ENCODE measurements at regions not wholly inside any gene's neighbourhood (a gene's known extent, or its start where the extent isn't known, plus 50 kb on each side); places are given as distances from the start of the nearest gene placed in this dataset.

DNA sequence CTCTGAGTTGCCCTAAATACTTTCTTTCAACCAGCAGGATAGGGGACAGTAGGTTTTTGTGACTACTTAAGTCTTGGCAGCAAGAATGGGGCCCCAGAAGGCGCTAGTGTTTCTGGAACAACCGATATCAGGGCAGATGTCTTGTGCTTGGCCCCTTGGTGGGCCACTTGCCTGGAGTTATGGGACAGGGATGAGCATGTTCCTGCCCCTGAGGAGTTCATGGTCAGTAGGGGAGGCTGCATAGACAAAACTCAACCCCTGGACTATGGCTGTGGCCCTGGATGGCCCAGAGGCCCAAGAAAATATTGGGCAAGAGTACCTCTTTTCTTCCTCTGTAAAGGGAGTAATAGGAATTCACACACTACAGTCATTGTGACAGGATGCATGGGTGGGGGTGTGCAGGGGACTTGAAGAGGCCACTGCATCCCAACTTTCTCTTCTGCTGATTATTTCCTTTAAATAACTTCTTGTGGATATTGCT is 57.7 kb upstream of the IGFBP3 start:
- peaks cover 14% of the 10 kb centered on the region for H3K9me3 Mint-ChIP-seq (ENCODE audit: unreplicated experiment)
- no peaks in the 10 kb centered on the region for H3K79me2 ChIP-seq (ENCODE audit: insufficient read depth, low read length)
- no peak overlapping the region for H3K4me3 ChIP-seq (ENCODE audit: insufficient read depth, low read depth, low read length)
- no peaks in the 10 kb centered on the region for H4K20me1 ChIP-seq (ENCODE audit: insufficient read depth, low read length)
- peak overlapping the region; percentile 13 for H2AFZ ChIP-seq (ENCODE audit: low read depth, low read length)
- H3K4me3 Mint-ChIP-seq (ENCODE audit: unreplicated experiment): peak overlapping the region; percentile 54
- TF ChIP-seq EZH2 (IDR thresholded peaks at IDR 0.05; ENCODE audit: insufficient read depth, low read length) (no peak), CTCF (IDR thresholded peaks at IDR 0.05; ENCODE audit: insufficient read depth, low read depth, low read length) (no peak)
- peak overlapping the region; percentile 97 for H3K27ac ChIP-seq (ENCODE audit: low read depth, low read length)
- H3K36me3 ChIP-seq (ENCODE audit: insufficient read depth, low read length): no peaks in the 10 kb centered on the region
- H3K4me2 ChIP-seq (ENCODE audit: low read length): peak overlapping the region; percentile 72
- no peak for FAIRE-seq
- peaks cover 6% of the 10 kb centered on the region for H3K36me3 Mint-ChIP-seq (ENCODE audit: low read depth, unreplicated experiment)
- peaks cover 52% of the 10 kb centered on the region for H3K4me1 ChIP-seq (ENCODE audit: insufficient read depth, low read length)
- peak overlapping the region; percentile 100 for H3K27ac Mint-ChIP-seq (ENCODE audit: unreplicated experiment)
- no peaks in the 10 kb centered on the region for H3K27me3 Mint-ChIP-seq (ENCODE audit: low read depth, unreplicated experiment)
- no peaks in the 10 kb centered on the region for H3K9me3 ChIP-seq (ENCODE audit: insufficient read depth, low read depth, low read length)
- no peak for DNase-seq (ENCODE audit: low read depth)
- H3K4me1 Mint-ChIP-seq (ENCODE audit: low read depth, unreplicated experiment): peaks cover 48% of the 10 kb centered on the region
- no peaks in the 10 kb centered on the region for H3K27me3 ChIP-seq (ENCODE audit: insufficient read depth, low read length)
- peak overlapping the region; percentile 82 for H3K9ac ChIP-seq (ENCODE audit: low read length)

- no peaks in the 10 kb centered on the region for H3K27me3 Mint-ChIP-seq (ENCODE audit: low read depth, unreplicated experiment)
- no peaks in the 10 kb centered on the region for H3K79me2 ChIP-seq (ENCODE audit: insufficient read depth, low read length)
- no peak overlapping the region for H3K4me3 ChIP-seq (ENCODE audit: insufficient read depth, low read depth, low read length)
- H3K27ac ChIP-seq (ENCODE audit: low read depth, low read length): peak overlapping the region; percentile 97
- DNase-seq (ENCODE audit: low read depth) (peak; percentile 99), FAIRE-seq (peak; percentile 100)
- no peaks in the 10 kb centered on the region for H3K27me3 ChIP-seq (ENCODE audit: insufficient read depth, low read length)
- H2AFZ ChIP-seq (ENCODE audit: low read depth, low read length): peak overlapping the region; percentile 13
- H3K9me3 ChIP-seq (ENCODE audit: insufficient read depth, low read depth, low read length): no peaks in the 10 kb centered on the region
- peak overlapping the region; percentile 72 for H3K4me2 ChIP-seq (ENCODE audit: low read length)
- H3K36me3 ChIP-seq (ENCODE audit: insufficient read depth, low read length): no peaks in the 10 kb centered on the region
- peaks cover 52% of the 10 kb centered on the region for H3K4me1 ChIP-seq (ENCODE audit: insufficient read depth, low read length)
- peaks cover 48% of the 10 kb centered on the region for H3K4me1 Mint-ChIP-seq (ENCODE audit: low read depth, unreplicated experiment)
- peaks cover 14% of the 10 kb centered on the region for H3K9me3 Mint-ChIP-seq (ENCODE audit: unreplicated experiment)
- H4K20me1 ChIP-seq (ENCODE audit: insufficient read depth, low read length): no peaks in the 10 kb centered on the region
- H3K27ac Mint-ChIP-seq (ENCODE audit: unreplicated experiment): peak overlapping the region; percentile 100
- H3K4me3 Mint-ChIP-seq (ENCODE audit: unreplicated experiment): peak overlapping the region; percentile 54
- H3K36me3 Mint-ChIP-seq (ENCODE audit: low read depth, unreplicated experiment): peaks cover 6% of the 10 kb centered on the region
- peak overlapping the region; percentile 82 for H3K9ac ChIP-seq (ENCODE audit: low read length)
- TF ChIP-seq EZH2 (IDR thresholded peaks at IDR 0.05; ENCODE audit: insufficient read depth, low read length) (no peak), CTCF (IDR thresholded peaks at IDR 0.05; ENCODE audit: insufficient read depth, low read depth, low read length) (no peak)
Measured at GRCh38 chr7:45978010-45978681, 57.1 kb upstream of the IGFBP3 start.

GRCh38 chr7:45977256-45977780 is 56.2 kb upstream of the IGFBP3 start:
- FAIRE-seq (no peak), DNase-seq (ENCODE audit: low read depth) (no peak)
- Histone ChIP-seq H3K36me3 (ENCODE audit: insufficient read depth, low read length) (no peaks in the 10 kb centered on the region), H3K4me1 (ENCODE audit: insufficient read depth, low read length) (peaks cover 52% of the 10 kb centered on the region), H3K4me3 (ENCODE audit: insufficient read depth, low read depth, low read length) (no peak overlapping the region), H3K4me2 (ENCODE audit: low read length) (peak overlapping the region; percentile 72), H4K20me1 (ENCODE audit: insufficient read depth, low read length) (no peaks in the 10 kb centered on the region), H3K27me3 (ENCODE audit: insufficient read depth, low read length) (no peaks in the 10 kb centered on the region), H3K27ac (ENCODE audit: low read depth, low read length) (peak overlapping the region; percentile 97), H3K9ac (ENCODE audit: low read length) (peak overlapping the region; percentile 45), H2AFZ (ENCODE audit: low read depth, low read length) (no peak overlapping the region), H3K79me2 (ENCODE audit: insufficient read depth, low read length) (no peaks in the 10 kb centered on the region), H3K9me3 (ENCODE audit: insufficient read depth, low read depth, low read length) (no peaks in the 10 kb centered on the region)
- Mint-ChIP-seq H3K27me3 (ENCODE audit: low read depth, unreplicated experiment) (no peaks in the 10 kb centered on the region), H3K27ac (ENCODE audit: unreplicated experiment) (peak overlapping the region; percentile 100), H3K36me3 (ENCODE audit: low read depth, unreplicated experiment) (peaks cover 6% of the 10 kb centered on the region), H3K9me3 (ENCODE audit: unreplicated experiment) (peaks cover 14% of the 10 kb centered on the region), H3K4me3 (ENCODE audit: unreplicated experiment) (no peak overlapping the region), H3K4me1 (ENCODE audit: low read depth, unreplicated experiment) (peaks cover 48% of the 10 kb centered on the region)
- no peak for TF ChIP-seq EZH2 (IDR thresholded peaks at IDR 0.05; ENCODE audit: insufficient read depth, low read length)
- TF ChIP-seq CTCF (IDR thresholded peaks at IDR 0.05; ENCODE audit: insufficient read depth, low read depth, low read length): no peak
